Activated CD4-positive, alpha-beta memory T cell treated with anti-CD3 and anti-CD28 coated beads for 36 hours (primary cell): ENCODE measurements at regions not wholly inside any gene's neighbourhood (a gene's known extent, or its start where the extent isn't known, plus 50 kb on each side); places are given as distances from the start of the nearest gene placed in this dataset.

Source experiments
- CTCF ChIA-PET: fragments of 350-600 bp; sonication (Branson Sonifier 250); formaldehyde crosslinking; loops from one replicate; lab custom pipeline; 2021; ENCODE audit warnings: antibody characterized with exemption, inconsistent platforms; lab: Charles Lee
- POLR2A ChIA-PET: fragments of 350-600 bp; sonication (Branson Sonifier 250); formaldehyde crosslinking; loops from one replicate; lab custom pipeline; 2021; ENCODE audit warnings: antibody characterized with exemption; lab: Charles Lee
- DNase-seq: peaks from one replicate; pipeline ENCODE4 v3.0.0-alpha.2; 2020
- H3K27ac Mint-ChIP-seq: one replicate; pipeline ENCODE4 v1.8.0; 2021; ENCODE audit warnings: mixed read lengths
- H3K27me3 Mint-ChIP-seq: one replicate; pipeline ENCODE4 v1.8.0; 2021; ENCODE audit warnings: mixed read lengths
- H3K36me3 Mint-ChIP-seq: one replicate; pipeline ENCODE4 v1.8.0; 2021; ENCODE audit warnings: mixed read lengths
- H3K4me1 Mint-ChIP-seq: one replicate; pipeline ENCODE4 v1.8.0; 2021; ENCODE audit warnings: low read depth, mixed read lengths
- H3K4me3 Mint-ChIP-seq: one replicate; pipeline ENCODE4 v1.8.0; 2021; ENCODE audit warnings: mild to moderate bottlenecking, mixed read lengths
- H3K9me3 Mint-ChIP-seq: one replicate; pipeline ENCODE4 v1.8.0; 2021; ENCODE audit warnings: mixed read lengths
- intact Hi-C: fragments of 100-400 bp; cut with micrococcal nuclease; formaldehyde crosslinking; loops from one replicate; pipeline ENCODE4 v1.15.1; 2023

DNA sequence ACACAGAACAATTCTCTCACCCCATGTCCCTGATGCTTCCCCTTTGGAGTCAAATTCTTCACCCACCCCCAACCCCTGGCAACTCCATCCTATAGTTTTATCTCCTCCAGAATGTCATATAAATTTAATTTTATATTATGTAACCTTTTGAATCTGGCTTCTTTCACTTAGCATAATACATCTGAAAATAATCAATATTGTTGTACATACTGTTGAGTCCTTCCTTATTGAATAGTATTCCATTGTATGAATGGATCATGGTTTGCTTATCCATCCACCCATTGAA, 98.9 kb upstream of the TSC22D2 start:
- Mint-ChIP-seq H3K9me3 (no peaks in the 10 kb centered on the region), H3K27me3 (peaks cover 14% of the 10 kb centered on the region), H3K4me3 (no peak overlapping the region), H3K4me1 (no peaks in the 10 kb centered on the region), H3K27ac (no peak overlapping the region), H3K36me3 (no peaks in the 10 kb centered on the region)
- ChIA-PET POLR2A (no interaction called here), CTCF (no interaction called here)
- DNase-seq = no peak
- intact Hi-C loops = no loop called here

DNA sequence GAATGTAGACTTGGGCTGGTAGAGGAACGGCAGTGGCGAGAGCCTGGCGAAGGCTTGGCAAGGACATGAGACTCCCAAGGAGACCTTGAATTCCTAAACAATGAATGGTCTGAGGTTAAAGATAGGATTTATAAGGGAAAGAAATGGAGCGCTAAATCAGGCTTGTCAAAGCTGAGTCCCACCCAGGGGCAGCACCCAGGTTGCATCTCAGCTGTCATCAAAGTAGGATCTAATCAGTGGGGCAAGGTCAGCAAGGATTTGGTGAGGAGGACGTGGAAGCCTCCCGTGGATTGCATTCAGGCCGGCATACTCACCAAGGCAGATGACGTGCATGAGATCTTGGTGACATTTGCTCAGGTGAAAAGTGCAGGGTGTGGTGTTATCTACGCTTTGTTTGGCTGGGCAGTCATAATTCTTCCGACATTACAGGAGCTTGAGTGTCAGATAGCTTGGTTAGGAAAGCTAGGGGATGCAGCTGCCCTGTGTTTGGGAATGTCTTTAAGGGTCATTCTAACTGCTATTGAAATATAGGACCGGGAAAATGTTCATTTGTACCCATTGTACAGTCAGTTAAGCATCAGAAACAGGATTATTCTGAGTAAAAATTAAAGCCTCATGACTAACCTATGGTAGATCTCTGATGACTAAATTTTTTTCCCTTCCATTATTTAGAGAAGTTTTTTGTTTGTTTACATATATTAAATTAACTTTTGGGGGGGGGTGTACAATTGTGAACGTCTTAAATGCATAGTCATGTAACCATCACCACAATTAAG, 99.4 kb upstream of the TSC22D2 start:
- Mint-ChIP-seq H3K9me3 (no peaks in the 10 kb centered on the region), H3K27me3 (peaks cover 16% of the 10 kb centered on the region), H3K36me3 (no peaks in the 10 kb centered on the region), H3K27ac (no peak overlapping the region), H3K4me3 (no peak overlapping the region), H3K4me1 (no peaks in the 10 kb centered on the region)
- ChIA-PET POLR2A (no interaction called here), CTCF (no interaction called here)
- intact Hi-C loops = no loop called here
- DNase-seq = no peak

DNA sequence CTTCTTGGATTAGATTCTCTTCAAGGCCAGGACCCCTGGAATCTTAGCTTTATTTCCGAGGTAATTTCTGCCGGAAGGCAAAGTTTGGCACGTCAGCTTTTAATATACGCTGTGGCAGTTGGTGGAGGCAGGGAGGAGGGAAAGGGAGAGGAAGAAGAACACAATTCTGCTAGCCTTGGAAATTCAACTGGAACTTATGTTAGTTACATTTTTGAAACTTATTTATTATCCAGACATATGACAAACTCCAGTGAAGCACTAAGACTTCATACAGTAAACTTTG, 100.1 kb upstream of the TSC22D2 start:
- H3K27me3 Mint-ChIP-seq = peaks cover 20% of the 10 kb centered on the region
- intact Hi-C loops = no loop called here
- H3K4me3 Mint-ChIP-seq = no peak overlapping the region
- ChIA-PET POLR2A (no interaction called here), CTCF (no interaction called here)
- no peak for DNase-seq
- H3K4me1 Mint-ChIP-seq = no peaks in the 10 kb centered on the region
- H3K27ac Mint-ChIP-seq = no peak overlapping the region
- no peaks in the 10 kb centered on the region for H3K9me3 Mint-ChIP-seq
- H3K36me3 Mint-ChIP-seq = no peaks in the 10 kb centered on the region

DNA sequence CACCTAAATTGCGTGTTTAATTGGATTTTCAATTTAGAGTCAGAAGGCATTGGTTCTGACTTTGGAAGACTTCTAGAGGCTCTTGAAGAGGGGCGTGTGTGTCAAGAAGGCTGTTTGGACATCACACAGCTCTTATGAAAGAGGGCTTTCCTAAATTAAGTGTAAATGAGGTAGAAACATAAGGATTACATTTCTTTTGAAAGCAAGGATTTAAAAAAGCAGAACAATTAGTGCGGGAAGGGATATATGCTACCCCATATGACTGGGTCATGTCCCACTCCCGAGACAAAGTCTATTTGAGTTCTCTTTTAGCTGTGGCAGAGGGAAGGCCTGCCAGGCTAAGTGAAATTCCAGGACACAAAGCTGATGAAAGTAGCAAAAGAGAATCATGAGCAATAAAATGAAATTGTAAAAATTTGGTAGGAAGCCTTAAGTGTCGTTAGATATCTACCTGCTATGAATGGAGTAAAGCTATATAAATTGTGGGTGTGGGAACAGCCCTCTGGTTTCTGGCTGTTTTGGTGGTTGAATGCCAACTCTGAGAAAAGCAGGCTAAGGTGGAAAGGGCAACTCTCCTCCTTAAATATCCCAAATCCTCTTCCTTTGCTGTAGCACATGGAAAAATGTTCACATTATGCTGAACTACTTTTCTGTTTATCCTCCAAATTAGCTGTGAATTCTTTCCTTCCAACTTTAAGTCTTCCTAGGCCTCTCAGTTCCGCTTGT, 100.6 kb upstream of the TSC22D2 start:
- POLR2A ChIA-PET = no interaction called here
- no peak for DNase-seq
- intact Hi-C loops = no loop called here
- CTCF ChIA-PET = no interaction called here
- H3K4me3 Mint-ChIP-seq = no peak overlapping the region
- no peaks in the 10 kb centered on the region for H3K9me3 Mint-ChIP-seq
- no peaks in the 10 kb centered on the region for H3K4me1 Mint-ChIP-seq
- peaks cover 20% of the 10 kb centered on the region for H3K27me3 Mint-ChIP-seq
- no peak overlapping the region for H3K27ac Mint-ChIP-seq
- H3K36me3 Mint-ChIP-seq = no peaks in the 10 kb centered on the region

DNA sequence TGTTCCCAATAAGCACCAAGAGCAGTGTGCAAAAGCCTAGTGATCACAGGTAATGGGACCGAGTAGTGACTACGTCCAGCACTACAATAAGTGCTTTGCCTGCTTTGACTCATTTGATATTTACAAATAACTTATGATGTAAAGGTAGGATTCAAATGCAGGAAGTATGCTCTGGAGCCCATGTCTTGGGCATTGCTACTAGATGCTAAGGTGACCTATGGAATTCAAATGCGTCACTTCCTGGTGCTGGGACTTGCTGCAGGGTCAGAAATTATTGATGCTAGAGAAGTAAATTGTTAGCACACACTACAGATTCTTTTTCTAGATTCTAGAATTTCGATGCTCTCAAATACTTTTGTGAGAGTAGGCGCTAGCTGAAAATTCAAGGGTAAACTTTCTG, 101.2 kb upstream of the TSC22D2 start:
- Mint-ChIP-seq H3K4me3 (no peak overlapping the region), H3K9me3 (no peaks in the 10 kb centered on the region), H3K27ac (no peak overlapping the region), H3K27me3 (peaks cover 20% of the 10 kb centered on the region), H3K4me1 (no peaks in the 10 kb centered on the region), H3K36me3 (no peaks in the 10 kb centered on the region)
- intact Hi-C loops = no loop called here
- CTCF ChIA-PET = no interaction called here
- no peak for DNase-seq
- POLR2A ChIA-PET = no interaction called here

DNA sequence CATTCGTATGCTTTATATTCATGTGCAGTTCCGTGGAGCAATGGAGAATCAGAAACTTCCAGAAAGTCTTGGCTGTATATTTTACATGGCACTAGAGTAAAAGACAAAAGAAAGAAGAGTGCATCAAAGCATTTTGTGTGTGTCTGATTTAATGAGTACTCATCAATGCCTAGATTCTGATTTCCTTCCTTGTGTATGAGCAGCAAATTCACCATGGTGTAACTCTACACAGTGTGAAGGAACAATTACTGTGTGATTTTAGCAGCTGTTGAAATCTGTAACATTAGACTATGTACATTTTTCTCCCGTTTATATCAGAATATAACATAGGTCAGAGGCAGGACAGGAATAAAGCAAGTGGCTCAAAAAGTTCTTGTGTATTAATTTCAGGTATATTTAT, 102.0 kb upstream of the TSC22D2 start:
- ChIA-PET CTCF (no interaction called here), POLR2A (no interaction called here)
- H3K27ac Mint-ChIP-seq = no peak overlapping the region
- intact Hi-C loops = no loop called here
- no peaks in the 10 kb centered on the region for H3K4me1 Mint-ChIP-seq
- no peaks in the 10 kb centered on the region for H3K9me3 Mint-ChIP-seq
- no peak overlapping the region for H3K4me3 Mint-ChIP-seq
- H3K36me3 Mint-ChIP-seq = no peaks in the 10 kb centered on the region
- peaks cover 20% of the 10 kb centered on the region for H3K27me3 Mint-ChIP-seq
- no peak for DNase-seq

DNA sequence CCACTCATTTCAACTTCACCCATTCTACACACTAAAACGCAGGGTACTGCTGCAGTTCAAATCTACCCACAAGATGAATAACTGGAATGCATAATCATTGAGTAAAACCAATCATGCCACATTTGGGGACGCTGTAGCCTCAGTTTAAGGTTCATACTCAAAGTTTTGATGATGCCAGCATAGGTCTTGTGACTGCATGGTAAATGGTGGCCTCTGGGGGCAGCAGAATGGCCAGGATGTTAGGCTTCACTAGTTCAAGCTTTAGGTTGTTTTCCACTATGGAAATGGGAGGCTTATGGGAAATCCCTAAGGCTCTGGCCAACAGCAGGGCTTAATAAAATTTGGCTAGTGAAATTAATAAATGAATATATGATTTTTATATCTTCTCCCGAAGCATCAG, 104.3 kb upstream of the TSC22D2 start:
- intact Hi-C loops = loop anchor here (5.0 kb wide), 1 partner anchor 194 kb away; no protein-coding TSS in a partner anchor
- Mint-ChIP-seq H3K9me3 (no peaks in the 10 kb centered on the region), H3K4me3 (no peak overlapping the region), H3K27ac (no peak overlapping the region), H3K4me1 (no peaks in the 10 kb centered on the region), H3K36me3 (no peaks in the 10 kb centered on the region), H3K27me3 (peaks cover 20% of the 10 kb centered on the region)
- ChIA-PET POLR2A (no interaction called here), CTCF (interaction anchor here (0.9 to 1.2 kb wide), 2 partner anchors 13 to 44 kb away, joined by 3 read pairs; no protein-coding TSS in a partner anchor)
- peak; percentile 24 for DNase-seq

DNA sequence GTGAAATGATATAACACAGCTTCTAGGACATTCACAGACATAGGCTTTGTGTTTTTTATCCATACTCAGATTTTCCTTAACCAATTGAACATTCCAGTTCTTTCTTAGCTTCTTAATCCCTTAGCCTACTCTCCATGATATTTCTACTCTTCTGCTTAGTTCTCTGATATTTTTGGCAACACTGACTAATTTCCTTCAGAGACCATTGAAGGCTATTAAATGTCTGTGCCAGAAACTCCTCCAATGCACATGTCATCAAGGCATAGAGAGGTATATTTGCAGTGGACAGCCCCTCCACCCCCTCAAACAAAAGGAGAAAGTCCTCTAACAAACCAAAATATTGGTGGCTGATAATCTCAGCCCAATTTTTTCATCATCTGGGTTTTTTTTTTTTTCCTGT, 105.9 kb upstream of the TSC22D2 start:
- ChIA-PET POLR2A (no interaction called here), CTCF (no interaction called here)
- Mint-ChIP-seq H3K9me3 (no peaks in the 10 kb centered on the region), H3K27ac (no peak overlapping the region), H3K4me3 (no peak overlapping the region), H3K36me3 (no peaks in the 10 kb centered on the region), H3K27me3 (peaks cover 15% of the 10 kb centered on the region), H3K4me1 (no peaks in the 10 kb centered on the region)
- DNase-seq = no peak
- intact Hi-C loops = loop anchor here (5.0 kb wide), 1 partner anchor 195 kb away; no protein-coding TSS in a partner anchor

DNA sequence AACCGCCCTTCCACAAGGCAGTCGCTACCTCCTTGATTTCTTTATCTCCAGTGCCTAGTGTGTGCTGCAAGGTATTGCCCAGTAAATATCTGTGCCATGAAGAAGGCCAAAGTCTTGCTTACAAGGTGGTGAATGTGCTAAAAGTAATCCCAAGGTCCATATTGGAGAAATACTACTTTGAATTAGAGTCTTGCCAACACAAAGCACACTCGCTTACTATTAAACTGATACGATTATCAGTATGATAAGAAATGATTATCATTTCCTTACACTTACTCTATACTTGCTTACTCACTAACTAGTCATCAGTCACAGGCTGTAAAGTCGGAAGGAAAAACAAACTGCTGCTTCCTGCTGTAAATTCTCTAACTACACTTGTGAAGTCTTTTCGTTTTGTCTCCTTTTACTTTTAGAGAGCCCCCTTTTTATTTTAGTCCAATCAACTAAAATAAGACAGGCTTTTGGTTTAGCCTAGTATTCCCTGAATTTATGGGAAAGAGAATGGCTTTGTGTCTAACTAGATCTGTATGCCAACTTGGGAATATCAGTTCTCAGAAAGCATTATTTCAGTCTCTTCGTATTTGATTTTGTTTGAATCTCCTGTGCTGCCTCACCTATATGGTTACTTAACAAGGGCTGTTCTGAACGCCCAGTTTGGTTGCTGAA, 107.1 kb upstream of the TSC22D2 start:
- Mint-ChIP-seq H3K4me1 (no peaks in the 10 kb centered on the region), H3K9me3 (no peaks in the 10 kb centered on the region), H3K4me3 (no peak overlapping the region), H3K27ac (no peak overlapping the region), H3K27me3 (peaks cover 12% of the 10 kb centered on the region), H3K36me3 (no peaks in the 10 kb centered on the region)
- DNase-seq = no peak
- intact Hi-C loops = loop anchor here (5.0 kb wide), 1 partner anchor 196 kb away; no protein-coding TSS in a partner anchor
- CTCF ChIA-PET = interaction anchor here (0.7 kb wide), 1 partner anchor 194 kb away, joined by 3 read pairs; no protein-coding TSS in a partner anchor
- POLR2A ChIA-PET = no interaction called here

DNA sequence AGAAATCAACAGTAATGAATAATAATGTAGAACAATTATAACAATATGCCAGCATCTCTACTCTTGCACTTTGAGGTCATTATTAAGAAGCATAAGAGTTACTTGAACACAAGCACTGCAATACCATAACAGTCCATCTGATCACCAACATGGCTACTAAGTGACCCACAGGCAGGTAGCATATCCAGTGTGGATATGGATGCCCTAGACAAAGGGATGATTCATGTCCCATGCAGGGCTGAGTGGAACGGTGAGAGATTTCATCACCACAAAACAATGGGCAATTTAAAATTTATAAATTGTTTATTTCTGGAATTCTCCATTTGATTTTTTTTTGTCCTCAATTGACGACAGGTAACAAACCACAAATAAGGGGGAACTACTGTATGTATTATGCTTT, 107.7 kb upstream of the TSC22D2 start:
- Mint-ChIP-seq H3K27ac (no peak overlapping the region), H3K4me3 (no peak overlapping the region), H3K9me3 (no peaks in the 10 kb centered on the region), H3K27me3 (peaks cover 11% of the 10 kb centered on the region), H3K4me1 (no peaks in the 10 kb centered on the region), H3K36me3 (no peaks in the 10 kb centered on the region)
- intact Hi-C loops = loop anchor here (5.0 kb wide), 1 partner anchor 197 kb away; no protein-coding TSS in a partner anchor
- no peak for DNase-seq
- CTCF ChIA-PET = no interaction called here
- POLR2A ChIA-PET = no interaction called here

DNA sequence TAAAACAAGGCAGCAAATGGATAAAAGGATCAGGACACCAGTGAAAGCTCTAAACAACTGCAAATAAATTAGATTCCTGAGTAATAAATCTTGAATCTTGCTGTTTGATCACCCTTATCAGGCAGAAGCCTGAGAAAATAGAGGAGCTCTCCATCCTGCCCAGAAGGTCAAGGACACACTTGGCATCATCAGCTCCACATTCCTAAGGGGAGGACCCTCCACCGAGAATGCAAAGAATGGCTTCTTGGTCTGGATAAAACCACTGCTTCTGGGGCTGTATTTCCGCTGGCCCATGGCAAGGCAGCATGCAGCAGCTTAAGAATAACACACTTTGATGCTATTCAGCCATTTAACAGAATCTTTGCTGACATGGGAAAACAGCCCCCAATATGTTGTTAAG, 108.9 kb upstream of the TSC22D2 start:
- Mint-ChIP-seq H3K27me3 (peaks cover 11% of the 10 kb centered on the region), H3K9me3 (no peaks in the 10 kb centered on the region), H3K36me3 (no peaks in the 10 kb centered on the region), H3K27ac (no peak overlapping the region), H3K4me1 (no peaks in the 10 kb centered on the region), H3K4me3 (no peak overlapping the region)
- CTCF ChIA-PET = interaction anchor here (1.1 kb wide), 1 partner anchor 196 kb away, joined by 3 read pairs; no protein-coding TSS in a partner anchor
- POLR2A ChIA-PET = no interaction called here
- intact Hi-C loops = no loop called here
- DNase-seq = no peak

DNA sequence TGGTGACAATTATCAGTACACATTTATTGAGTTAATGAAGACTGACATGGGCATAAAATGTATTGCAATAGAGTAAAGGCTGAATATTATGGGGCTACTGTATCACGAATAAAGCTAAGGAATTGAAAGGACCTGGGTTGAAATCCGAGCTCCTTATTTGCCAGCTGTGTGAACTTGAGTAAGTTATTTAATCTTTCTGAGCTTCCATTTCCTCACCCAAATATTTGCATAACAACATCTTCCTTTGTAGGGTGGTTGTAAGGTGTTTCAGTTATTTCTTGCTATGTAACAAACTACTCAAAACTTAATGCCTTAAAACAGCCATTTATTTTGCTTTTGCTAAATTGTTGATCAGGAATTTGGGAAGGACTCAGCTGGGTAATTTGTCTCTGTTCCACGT, 111.1 kb upstream of the TSC22D2 start:
- CTCF ChIA-PET = interaction anchor here (1.3 to 2.3 kb wide), 2 partner anchors 11 to 13 kb away, joined by 5 to 8 read pairs; no protein-coding TSS in a partner anchor
- intact Hi-C loops = no loop called here

More for the DNA sequence above, 111.1 kb upstream of the TSC22D2 start:
- DNase-seq = no peak
- Mint-ChIP-seq H3K9me3 (no peaks in the 10 kb centered on the region), H3K4me3 (no peak overlapping the region), H3K27me3 (peaks cover 9% of the 10 kb centered on the region), H3K36me3 (no peaks in the 10 kb centered on the region), H3K27ac (no peak overlapping the region), H3K4me1 (no peaks in the 10 kb centered on the region)
- POLR2A ChIA-PET = interaction anchor here (0.6 kb wide), 1 partner anchor 40 kb away, joined by 3 read pairs; no protein-coding TSS in a partner anchor
